PC-9 (cell line): ENCODE measurements at regions not wholly inside any gene's neighbourhood (a gene's known extent, or its start where the extent isn't known, plus 50 kb on each side); places are given as distances from the start of the nearest gene placed in this dataset.

Experiments used
- BruUV-seq: library from RNA; stranded (reverse); fragments of 400-500 nt; replicated peaks from 2 replicates; lab custom pipeline; 2021; lab: Mats Ljungman, UMichigan
- CTCF ChIA-PET: fragments of 300-600 bp; sonication (Branson Sonifier 250); formaldehyde crosslinking; loops from one replicate; lab custom pipeline; 2022; ENCODE audit warnings: antibody characterized with exemption; lab: Charles Lee
- POLR2A ChIA-PET: fragments of 300-600 bp; sonication (Branson Sonifier 250); formaldehyde crosslinking; loops from one replicate; lab custom pipeline; 2022; ENCODE audit warnings: antibody characterized with exemption; ENCODE audit not compliant: unreplicated experiment; lab: Charles Lee
- DNase-seq, 2 experiments: peaks; one replicate each; pipeline versions ENCODE4 v3.0.0 to v3.0.0-alpha.2; 2015 to 2022; ENCODE audit warnings: mixed read lengths in 1 of 2
- H2AFZ ChIP-seq: fragments of 200-600 bp; sonication (generic); 2 replicates; pipeline ENCODE4 v1.8.1; 2017; ENCODE audit warnings: antibody characterized with exemption
- H3F3A ChIP-seq: fragments of 200-600 bp; sonication (generic); 2 replicates; pipeline ENCODE4 v1.8.1; 2017; ENCODE audit warnings: antibody characterized with exemption, mild to moderate bottlenecking, low read depth; ENCODE audit not compliant: insufficient read depth
- H3K27ac ChIP-seq: fragments of 200-600 bp; sonication (generic); 2 replicates; pipeline ENCODE4 v1.6.1; 2016; ENCODE audit warnings: mixed run types
- H3K27me3 ChIP-seq: fragments of 200-600 bp; sonication (generic); 2 replicates; pipeline ENCODE4 v1.6.1; 2016; ENCODE audit warnings: low read depth, mixed run types; ENCODE audit not compliant: insufficient read depth
- H3K36me3 ChIP-seq: fragments of 200-600 bp; sonication (generic); 2 replicates; pipeline ENCODE4 v1.6.1; 2016; ENCODE audit warnings: low read depth, mixed run types
- H3K4me1 ChIP-seq: fragments of 200-600 bp; sonication (generic); replicated peaks from 2 replicates; pipeline ENCODE4 v1.6.1; 2016; ENCODE audit warnings: mixed run types; ENCODE audit not compliant: insufficient read depth
- H3K4me2 ChIP-seq: fragments of 200-600 bp; sonication (generic); 2 replicates; pipeline ENCODE4 v1.6.1; 2017; ENCODE audit warnings: mixed run types
- H3K4me3 ChIP-seq: fragments of 200-600 bp; sonication (generic); 2 replicates; pipeline ENCODE4 v1.6.1; 2016; ENCODE audit warnings: mixed run types
- H3K79me2 ChIP-seq: fragments of 200-600 bp; sonication (generic); 2 replicates; pipeline ENCODE4 v1.6.1; 2017; ENCODE audit warnings: low read depth, mixed run types
- H3K9me2 ChIP-seq: fragments of 200-600 bp; sonication (generic); 2 replicates; pipeline ENCODE4 v1.8.1; 2017; ENCODE audit warnings: mild to moderate bottlenecking; ENCODE audit not compliant: insufficient read depth
- H3K9me3 ChIP-seq: fragments of 200-600 bp; sonication (generic); 2 replicates; pipeline ENCODE4 v1.8.1; 2016; ENCODE audit warnings: low read depth; ENCODE audit not compliant: insufficient read depth
- H4K20me1 ChIP-seq: fragments of 200-600 bp; sonication (generic); 2 replicates; pipeline ENCODE4 v1.8.1; 2017; ENCODE audit not compliant: insufficient read depth
- CTCF ChIP-seq: fragments of 200-600 bp; sonication (generic); conservative IDR thresholded peaks from 2 replicates; pipeline ENCODE4 v1.6.1; 2017; ENCODE audit warnings: mixed run types, antibody characterized with exemption, mild to moderate bottlenecking, moderate library complexity
- EZH2 ChIP-seq: fragments of 200-600 bp; sonication (generic); IDR thresholded peaks from 2 replicates; pipeline ENCODE4 v1.8.0; 2017; ENCODE audit warnings: antibody characterized with exemption, low read depth
- intact Hi-C: fragments of 100-400 bp; cut with micrococcal nuclease; formaldehyde crosslinking; loops from one replicate; pipeline ENCODE4 v1.10.0; 2022; ENCODE audit not compliant: unreplicated experiment

DNA sequence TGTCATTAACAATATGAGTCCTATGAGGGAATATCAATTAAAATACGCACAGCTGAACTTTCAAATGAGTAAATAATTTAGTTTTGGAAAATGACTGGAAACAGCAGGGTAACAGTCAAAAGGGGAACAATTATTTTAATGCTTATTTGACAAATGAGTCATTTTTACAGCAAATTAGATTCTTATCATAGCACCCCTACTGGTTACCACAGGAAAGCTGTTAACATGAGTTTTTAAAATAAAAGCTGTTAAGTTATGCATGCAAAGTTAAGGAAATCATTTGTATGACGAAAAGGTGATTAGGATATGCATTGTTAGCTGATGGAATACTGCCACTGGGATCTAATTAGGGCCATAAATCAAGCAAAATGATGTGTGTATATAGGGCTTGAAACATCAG is 435.1 kb upstream of the MEIS1 start:
- intact Hi-C loops = no loop called here
- Histone ChIP-seq H3K4me2 (no peak overlapping the region), H3K4me1 (no peaks in the 10 kb centered on the region), H3K27me3 (no peaks in the 10 kb centered on the region), H3K9me2 (no peaks in the 10 kb centered on the region), H3K9me3 (no peaks in the 10 kb centered on the region), H3K4me3 (no peak overlapping the region), H3K79me2 (no peaks in the 10 kb centered on the region), H4K20me1 (no peaks in the 10 kb centered on the region), H3K36me3 (no peaks in the 10 kb centered on the region), H3K27ac (no peak overlapping the region), H3F3A (no peaks in the 10 kb centered on the region), H2AFZ (no peak overlapping the region)
- BruUV-seq = no TSS peak
- ChIA-PET POLR2A (no interaction called here), CTCF (interaction anchor here (0.7 kb wide), 1 partner anchor 348 kb away, joined by 3 read pairs; no protein-coding TSS in a partner anchor)
- no peak for DNase-seq
- TF ChIP-seq CTCF (peak; percentile 36; the same call in 1 of the 2 replicates), EZH2 (no peak)

- ChIA-PET POLR2A (no interaction called here), CTCF (no interaction called here)
- no peaks in the 10 kb centered on the region for H3K9me3 ChIP-seq
- H3K9me2 ChIP-seq = no peaks in the 10 kb centered on the region
- H2AFZ ChIP-seq = no peak overlapping the region
- no peaks in the 10 kb centered on the region for H3K27me3 ChIP-seq
- H3K27ac ChIP-seq = no peak overlapping the region
- no peaks in the 10 kb centered on the region for H3K4me1 ChIP-seq
- H3K4me3 ChIP-seq = no peak overlapping the region
- DNase-seq = no peak
- no peaks in the 10 kb centered on the region for H3K79me2 ChIP-seq
- intact Hi-C loops = no loop called here
- no peak overlapping the region for H3K4me2 ChIP-seq
- no peak for TF ChIP-seq EZH2
- TF ChIP-seq CTCF = no peak
- BruUV-seq = no TSS peak
- no peaks in the 10 kb centered on the region for H4K20me1 ChIP-seq
- no peaks in the 10 kb centered on the region for H3K36me3 ChIP-seq
- no peaks in the 10 kb centered on the region for H3F3A ChIP-seq
These were observed 435.8 kb upstream of the MEIS1 start for GRCh38 chr2:65999103-65999502.

DNA sequence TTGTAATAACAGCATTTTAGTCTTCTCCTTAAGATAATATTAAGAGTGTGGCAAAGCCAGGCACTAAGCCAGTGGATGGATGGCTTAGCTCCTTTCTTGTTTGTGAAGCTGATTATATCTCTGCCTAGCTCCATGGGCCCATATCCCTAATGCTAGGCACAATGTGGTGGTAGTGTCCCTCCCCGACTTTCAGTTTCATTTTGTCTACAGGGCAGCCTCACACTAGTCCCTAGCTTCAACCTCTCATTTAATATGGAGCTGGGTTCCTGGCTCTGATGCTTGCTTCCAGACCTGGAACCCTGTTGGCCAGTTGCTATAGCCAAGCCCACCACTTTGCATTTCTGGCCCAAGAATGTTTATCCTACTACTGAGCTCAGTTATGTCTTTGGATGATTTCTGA is 437.0 kb upstream of the MEIS1 start:
- Histone ChIP-seq H3K4me3 (no peak overlapping the region), H3K9me3 (no peaks in the 10 kb centered on the region), H3K9me2 (no peaks in the 10 kb centered on the region), H3K36me3 (no peaks in the 10 kb centered on the region), H3K27ac (no peak overlapping the region), H3F3A (no peaks in the 10 kb centered on the region), H3K4me1 (no peaks in the 10 kb centered on the region), H3K79me2 (no peaks in the 10 kb centered on the region), H3K4me2 (no peak overlapping the region), H3K27me3 (no peaks in the 10 kb centered on the region), H2AFZ (no peak overlapping the region), H4K20me1 (no peaks in the 10 kb centered on the region)
- intact Hi-C loops = no loop called here
- POLR2A ChIA-PET = no interaction called here
- no TSS peak for BruUV-seq
- TF ChIP-seq CTCF (no peak), EZH2 (no peak)
- DNase-seq = no peak
- CTCF ChIA-PET = no interaction called here
